ENCODE measurements at regions not wholly inside any gene's neighbourhood (a gene's known extent, or its start where the extent isn't known, plus 50 kb on each side); places are given as distances from the start of the nearest gene placed in this dataset.

GRCh38 chr2:58562276-58562675, 321.2 kb upstream of the FANCL start:
- Mint-ChIP-seq H3K4me1 (ENCODE audit: low read depth) (no peaks in the 10 kb centered on the region), H3K9me3 (no peaks in the 10 kb centered on the region), H3K27ac (no peak overlapping the region), H3K27me3 (no peaks in the 10 kb centered on the region), H3K4me3 (no peak overlapping the region), H3K36me3 (ENCODE audit: low read depth) (no peaks in the 10 kb centered on the region)

- Mint-ChIP-seq H3K9me3 (no peaks in the 10 kb centered on the region), H3K4me1 (ENCODE audit: low read depth) (no peaks in the 10 kb centered on the region), H3K27ac (no peak overlapping the region)
Measured at GRCh38 chr2:58560531-58560930, 319.4 kb upstream of the FANCL start.

GRCh38 chr2:58558881-58559280, 317.8 kb upstream of the FANCL start:
- Mint-ChIP-seq H3K27me3 (no peaks in the 10 kb centered on the region), H3K27ac (no peak overlapping the region), H3K4me3 (no peak overlapping the region), H3K4me1 (ENCODE audit: low read depth) (no peaks in the 10 kb centered on the region), H3K36me3 (ENCODE audit: low read depth) (no peaks in the 10 kb centered on the region), H3K9me3 (no peaks in the 10 kb centered on the region)

More at GRCh38 chr2:58560531-58560930, 319.4 kb upstream of the FANCL start:
- Mint-ChIP-seq H3K27me3 (no peaks in the 10 kb centered on the region), H3K36me3 (ENCODE audit: low read depth) (no peaks in the 10 kb centered on the region), H3K4me3 (no peak overlapping the region)

- no peak overlapping the region for H3K4me3 Mint-ChIP-seq
- no peaks in the 10 kb centered on the region for H3K4me1 Mint-ChIP-seq (ENCODE audit: low read depth)
- H3K36me3 Mint-ChIP-seq (ENCODE audit: low read depth): no peaks in the 10 kb centered on the region
- H3K27me3 Mint-ChIP-seq: no peaks in the 10 kb centered on the region
- no peaks in the 10 kb centered on the region for H3K9me3 Mint-ChIP-seq
- no peak overlapping the region for H3K27ac Mint-ChIP-seq
Measured at GRCh38 chr2:58557176-58557575, 316.1 kb upstream of the FANCL start.

- Mint-ChIP-seq H3K27ac (no peak overlapping the region), H3K4me1 (ENCODE audit: low read depth) (no peaks in the 10 kb centered on the region), H3K36me3 (ENCODE audit: low read depth) (no peaks in the 10 kb centered on the region), H3K9me3 (no peaks in the 10 kb centered on the region), H3K4me3 (no peak overlapping the region), H3K27me3 (no peaks in the 10 kb centered on the region)
Measured at GRCh38 chr2:58553937-58554336, 312.8 kb upstream of the FANCL start.

- Mint-ChIP-seq H3K4me1 (ENCODE audit: low read depth) (no peaks in the 10 kb centered on the region), H3K27me3 (no peaks in the 10 kb centered on the region), H3K9me3 (no peaks in the 10 kb centered on the region), H3K4me3 (no peak overlapping the region), H3K36me3 (ENCODE audit: low read depth) (no peaks in the 10 kb centered on the region), H3K27ac (no peak overlapping the region)
Measured at GRCh38 chr2:58553522-58553921, 312.4 kb upstream of the FANCL start.

- Mint-ChIP-seq H3K27ac (no peak overlapping the region), H3K27me3 (no peaks in the 10 kb centered on the region), H3K36me3 (ENCODE audit: low read depth) (no peaks in the 10 kb centered on the region), H3K9me3 (no peaks in the 10 kb centered on the region), H3K4me1 (ENCODE audit: low read depth) (no peaks in the 10 kb centered on the region), H3K4me3 (no peak overlapping the region)
Measured at GRCh38 chr2:58545300-58546280, 304.5 kb upstream of the FANCL start.

GRCh38 chr2:58543442-58543841, 302.3 kb upstream of the FANCL start:
- Mint-ChIP-seq H3K9me3 (no peaks in the 10 kb centered on the region), H3K4me3 (no peak overlapping the region), H3K36me3 (ENCODE audit: low read depth) (no peaks in the 10 kb centered on the region), H3K27me3 (no peaks in the 10 kb centered on the region), H3K4me1 (ENCODE audit: low read depth) (no peaks in the 10 kb centered on the region), H3K27ac (no peak overlapping the region)

GRCh38 chr2:58541511-58541910, 300.4 kb upstream of the FANCL start:
- Mint-ChIP-seq H3K9me3 (no peaks in the 10 kb centered on the region), H3K27me3 (no peaks in the 10 kb centered on the region), H3K27ac (no peak overlapping the region), H3K36me3 (ENCODE audit: low read depth) (no peaks in the 10 kb centered on the region), H3K4me1 (ENCODE audit: low read depth) (no peaks in the 10 kb centered on the region), H3K4me3 (no peak overlapping the region)

GRCh38 chr2:58540681-58541080, 299.6 kb upstream of the FANCL start:
- Mint-ChIP-seq H3K4me1 (ENCODE audit: low read depth) (no peaks in the 10 kb centered on the region), H3K27me3 (no peaks in the 10 kb centered on the region), H3K36me3 (ENCODE audit: low read depth) (no peaks in the 10 kb centered on the region), H3K4me3 (no peak overlapping the region), H3K9me3 (no peaks in the 10 kb centered on the region), H3K27ac (no peak overlapping the region)

- no peaks in the 10 kb centered on the region for H3K27me3 Mint-ChIP-seq
- H3K36me3 Mint-ChIP-seq (ENCODE audit: low read depth): no peaks in the 10 kb centered on the region
- H3K4me1 Mint-ChIP-seq (ENCODE audit: low read depth): no peaks in the 10 kb centered on the region
- H3K4me3 Mint-ChIP-seq: no peak overlapping the region
- no peak overlapping the region for H3K27ac Mint-ChIP-seq
- H3K9me3 Mint-ChIP-seq: no peaks in the 10 kb centered on the region
Measured at GRCh38 chr2:58539973-58540372, 298.8 kb upstream of the FANCL start.

GRCh38 chr2:58535990-58536389, 294.9 kb upstream of the FANCL start:
- H3K36me3 Mint-ChIP-seq (ENCODE audit: low read depth): no peaks in the 10 kb centered on the region
- no peaks in the 10 kb centered on the region for H3K27me3 Mint-ChIP-seq
- H3K9me3 Mint-ChIP-seq: no peaks in the 10 kb centered on the region
- H3K4me1 Mint-ChIP-seq (ENCODE audit: low read depth): no peaks in the 10 kb centered on the region
- H3K4me3 Mint-ChIP-seq: no peak overlapping the region
- no peak overlapping the region for H3K27ac Mint-ChIP-seq

- no peaks in the 10 kb centered on the region for H3K36me3 Mint-ChIP-seq (ENCODE audit: low read depth)
- H3K4me1 Mint-ChIP-seq (ENCODE audit: low read depth): no peaks in the 10 kb centered on the region
- H3K27ac Mint-ChIP-seq: no peak overlapping the region
- no peaks in the 10 kb centered on the region for H3K27me3 Mint-ChIP-seq
- H3K9me3 Mint-ChIP-seq: no peaks in the 10 kb centered on the region
- no peak overlapping the region for H3K4me3 Mint-ChIP-seq
Measured at GRCh38 chr2:58535182-58535581, 294.1 kb upstream of the FANCL start.

- Mint-ChIP-seq H3K4me3 (no peak overlapping the region), H3K4me1 (ENCODE audit: low read depth) (no peaks in the 10 kb centered on the region), H3K9me3 (no peaks in the 10 kb centered on the region), H3K27ac (no peak overlapping the region), H3K36me3 (ENCODE audit: low read depth) (no peaks in the 10 kb centered on the region), H3K27me3 (no peaks in the 10 kb centered on the region)
Measured at GRCh38 chr2:58533376-58533775, 292.3 kb upstream of the FANCL start.

- H3K27ac Mint-ChIP-seq: no peak overlapping the region
- H3K36me3 Mint-ChIP-seq (ENCODE audit: low read depth): no peaks in the 10 kb centered on the region
- H3K9me3 Mint-ChIP-seq: no peaks in the 10 kb centered on the region
- no peaks in the 10 kb centered on the region for H3K4me1 Mint-ChIP-seq (ENCODE audit: low read depth)
- no peak overlapping the region for H3K4me3 Mint-ChIP-seq
- H3K27me3 Mint-ChIP-seq: no peaks in the 10 kb centered on the region
Measured at GRCh38 chr2:58532641-58533040, 291.5 kb upstream of the FANCL start.

- H3K4me3 Mint-ChIP-seq: no peak overlapping the region
- no peaks in the 10 kb centered on the region for H3K36me3 Mint-ChIP-seq (ENCODE audit: low read depth)
- H3K9me3 Mint-ChIP-seq: no peaks in the 10 kb centered on the region
- no peaks in the 10 kb centered on the region for H3K27me3 Mint-ChIP-seq
- H3K4me1 Mint-ChIP-seq (ENCODE audit: low read depth): no peaks in the 10 kb centered on the region
- no peak overlapping the region for H3K27ac Mint-ChIP-seq
Measured at GRCh38 chr2:58527647-58528046, 286.5 kb upstream of the FANCL start.
